ENCODE measurements at regions not wholly inside any gene's neighbourhood (a gene's known extent, or its start where the extent isn't known, plus 50 kb on each side); places are given as distances from the start of the nearest gene placed in this dataset.

DNA sequence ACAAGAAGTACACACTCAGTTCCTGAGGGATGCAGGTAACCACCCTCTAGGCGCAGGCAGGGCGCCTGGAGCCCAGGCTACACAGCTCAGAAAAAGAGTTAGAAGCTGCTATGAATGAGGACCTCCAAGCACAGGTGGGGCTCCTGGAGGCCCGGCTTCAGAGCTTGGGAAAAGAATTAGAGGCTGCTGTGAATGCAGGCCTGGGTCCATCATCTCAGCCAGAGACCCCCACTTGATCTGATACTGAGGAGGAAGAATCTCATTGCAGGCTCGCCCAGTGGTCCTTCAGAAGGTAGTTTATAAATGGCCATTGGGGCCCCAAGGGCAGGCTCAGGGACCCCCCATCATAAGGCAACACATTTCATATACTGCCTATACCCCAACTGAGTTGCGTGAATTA is 556.4 kb downstream of the SLC6A15 start:
- no peaks in the 10 kb centered on the region for H3K4me1 ChIP-seq (ENCODE audit: low read depth)
- TF ChIP-seq, protein P1, sequence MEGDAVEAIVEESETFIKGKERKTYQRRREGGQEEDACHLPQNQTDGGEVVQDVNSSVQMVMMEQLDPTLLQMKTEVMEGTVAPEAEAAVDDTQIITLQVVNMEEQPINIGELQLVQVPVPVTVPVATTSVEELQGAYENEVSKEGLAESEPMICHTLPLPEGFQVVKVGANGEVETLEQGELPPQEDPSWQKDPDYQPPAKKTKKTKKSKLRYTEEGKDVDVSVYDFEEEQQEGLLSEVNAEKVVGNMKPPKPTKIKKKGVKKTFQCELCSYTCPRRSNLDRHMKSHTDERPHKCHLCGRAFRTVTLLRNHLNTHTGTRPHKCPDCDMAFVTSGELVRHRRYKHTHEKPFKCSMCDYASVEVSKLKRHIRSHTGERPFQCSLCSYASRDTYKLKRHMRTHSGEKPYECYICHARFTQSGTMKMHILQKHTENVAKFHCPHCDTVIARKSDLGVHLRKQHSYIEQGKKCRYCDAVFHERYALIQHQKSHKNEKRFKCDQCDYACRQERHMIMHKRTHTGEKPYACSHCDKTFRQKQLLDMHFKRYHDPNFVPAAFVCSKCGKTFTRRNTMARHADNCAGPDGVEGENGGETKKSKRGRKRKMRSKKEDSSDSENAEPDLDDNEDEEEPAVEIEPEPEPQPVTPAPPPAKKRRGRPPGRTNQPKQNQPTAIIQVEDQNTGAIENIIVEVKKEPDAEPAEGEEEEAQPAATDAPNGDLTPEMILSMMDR (IDR thresholded peaks at IDR 0.05) = no peak
- intact Hi-C loops (cut with DNase I, micrococcal nuclease) = no loop called here
- H3K9me3 ChIP-seq = no peaks in the 10 kb centered on the region
- no peak overlapping the region for H3K4me3 ChIP-seq
- H3K36me3 ChIP-seq (ENCODE audit: low read depth) = no peaks in the 10 kb centered on the region
- no peak for DNase-seq
- ATAC-seq = no peak

- DNase-seq (no peak), ATAC-seq (no peak)
- Histone ChIP-seq H3K4me1 (ENCODE audit: low read depth) (no peaks in the 10 kb centered on the region), H3K4me3 (no peak overlapping the region), H3K9me3 (no peaks in the 10 kb centered on the region), H3K36me3 (ENCODE audit: low read depth) (no peaks in the 10 kb centered on the region)
- TF ChIP-seq, protein P1 (IDR thresholded peaks at IDR 0.05) = no peak
- intact Hi-C loops (cut with DNase I, micrococcal nuclease) = no loop called here
Observed at GRCh38 chr12:84355561-84355960, 557.0 kb downstream of the SLC6A15 start.

DNA sequence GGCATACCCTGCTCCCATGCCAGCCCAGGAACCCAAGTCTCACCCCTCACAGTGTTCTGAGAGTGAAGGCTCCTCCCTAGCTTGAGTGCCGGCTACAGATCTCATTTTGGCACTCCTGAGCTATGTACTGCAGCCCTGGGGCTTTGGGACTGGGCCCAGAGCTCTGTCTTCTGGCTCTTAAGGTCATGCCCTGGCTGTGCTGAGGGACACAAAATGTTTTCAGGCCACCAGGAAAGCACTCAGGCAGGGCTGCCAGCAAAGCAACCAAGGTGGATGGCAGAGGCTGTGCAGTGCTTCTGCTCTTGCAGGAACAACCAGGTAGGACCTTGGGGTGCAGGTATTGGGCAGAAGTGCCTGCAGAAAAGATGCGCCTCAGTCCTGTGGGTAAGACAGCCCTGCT is 564.0 kb downstream of the SLC6A15 start:
- ATAC-seq (no peak), DNase-seq (no peak)
- intact Hi-C loops (cut with DNase I, micrococcal nuclease) = no loop called here
- no peaks in the 10 kb centered on the region for H3K9me3 ChIP-seq
- H3K4me3 ChIP-seq = no peak overlapping the region
- H3K4me1 ChIP-seq (ENCODE audit: low read depth) = no peaks in the 10 kb centered on the region
- TF ChIP-seq, protein P1 (IDR thresholded peaks at IDR 0.05) = no peak
- H3K36me3 ChIP-seq (ENCODE audit: low read depth) = no peaks in the 10 kb centered on the region

GRCh38 chr12:84341467-84342193 is 571.0 kb downstream of the SLC6A15 start:
- no peaks in the 10 kb centered on the region for H3K9me3 ChIP-seq
- no peak for ATAC-seq
- TF ChIP-seq, protein P1 (IDR thresholded peaks at IDR 0.05) = no peak

GRCh38 chr12:84336231-84336630 is 576.4 kb downstream of the SLC6A15 start:
- Histone ChIP-seq H3K36me3 (ENCODE audit: low read depth) (no peaks in the 10 kb centered on the region), H3K4me3 (no peak overlapping the region), H3K9me3 (no peaks in the 10 kb centered on the region), H3K4me1 (ENCODE audit: low read depth) (no peaks in the 10 kb centered on the region)
- DNase-seq (no peak), ATAC-seq (no peak)
- intact Hi-C loops (cut with DNase I, micrococcal nuclease) = no loop called here
- TF ChIP-seq, protein P1 (IDR thresholded peaks at IDR 0.05) = no peak

More at GRCh38 chr12:84341467-84342193, 571.0 kb downstream of the SLC6A15 start:
- no peaks in the 10 kb centered on the region for H3K4me1 ChIP-seq (ENCODE audit: low read depth)
- no peak for DNase-seq
- H3K4me3 ChIP-seq = no peak overlapping the region
- intact Hi-C loops (cut with DNase I, micrococcal nuclease) = no loop called here
- no peaks in the 10 kb centered on the region for H3K36me3 ChIP-seq (ENCODE audit: low read depth)

Measured in mucosa of descending colon (tissue), 3 donors.